IPS DF 6.9 (cell line): ENCODE measurements at regions not wholly inside any gene's neighbourhood (a gene's known extent, or its start where the extent isn't known, plus 50 kb on each side); places are given as distances from the start of the nearest gene placed in this dataset.

Experiments
- DNase-seq: peaks from one replicate; pipeline ENCODE4 v3.0.0-alpha.2; 2013; ENCODE audit warnings: low read depth, low spot score
- H3K27ac ChIP-seq: one replicate; pipeline ENCODE4 v1.5.1; 2013; ENCODE audit warnings: low read length, control low read depth
- H3K27me3 ChIP-seq: 2 replicates; pipeline ENCODE4 v1.6.1; 2013; ENCODE audit warnings: mild to moderate bottlenecking, low read length; ENCODE audit not compliant: control insufficient read depth, insufficient read depth
- H3K36me3 ChIP-seq: 2 replicates; pipeline ENCODE4 v1.6.1; 2013; ENCODE audit warnings: low read length; ENCODE audit not compliant: control insufficient read depth, insufficient read depth
- H3K4me1 ChIP-seq: 2 replicates; pipeline ENCODE4 v1.6.1; 2013; ENCODE audit warnings: low read length; ENCODE audit not compliant: control insufficient read depth, insufficient read depth
- H3K4me3 ChIP-seq: 2 replicates; pipeline ENCODE4 v1.5.1; 2013; ENCODE audit warnings: mild to moderate bottlenecking, low read length
- H3K9me3 ChIP-seq: 2 replicates; pipeline ENCODE4 v1.6.1; 2013; ENCODE audit warnings: low read length, inconsistent platforms; ENCODE audit not compliant: control insufficient read depth, insufficient read depth
- WGBS: extraction: QIAGEN DNeasy Blood & Tissue Kit; methylation state at CpG from one replicate; pipeline ENCODE4 v1.1.7; 2013; ENCODE audit warnings: mixed read lengths, missing lambda C conversion rate; ENCODE audit not compliant: insufficient read length, insufficient coverage; 5-methylcytosine and 5-hydroxymethylcytosine counted together

GRCh38 chr2:79453918-79454317 lies 58.9 kb upstream of the CTNNA2 start:
- Histone ChIP-seq H3K27ac (no peak overlapping the region), H3K4me1 (peaks cover 1% of the 10 kb centered on the region; the same call in 1 of the 2 replicates), H3K27me3 (no peaks in the 10 kb centered on the region), H3K4me3 (no peak overlapping the region), H3K9me3 (no peaks in the 10 kb centered on the region), H3K36me3 (no peaks in the 10 kb centered on the region)
- DNase-seq: peak; percentile 35
- WGBS: no CpG with 5 or more reads among the region's 3 CpGs

- Histone ChIP-seq H3K27me3 (no peaks in the 10 kb centered on the region), H3K27ac (no peak overlapping the region), H3K4me1 (peaks cover 1% of the 10 kb centered on the region; the same call in 1 of the 2 replicates), H3K36me3 (no peaks in the 10 kb centered on the region), H3K9me3 (no peaks in the 10 kb centered on the region), H3K4me3 (no peak overlapping the region)
- WGBS: no CpG with 5 or more reads among the region's 1 CpG
- no peak for DNase-seq
These were observed 60.2 kb upstream of the CTNNA2 start for GRCh38 chr2:79452651-79453050.

DNA sequence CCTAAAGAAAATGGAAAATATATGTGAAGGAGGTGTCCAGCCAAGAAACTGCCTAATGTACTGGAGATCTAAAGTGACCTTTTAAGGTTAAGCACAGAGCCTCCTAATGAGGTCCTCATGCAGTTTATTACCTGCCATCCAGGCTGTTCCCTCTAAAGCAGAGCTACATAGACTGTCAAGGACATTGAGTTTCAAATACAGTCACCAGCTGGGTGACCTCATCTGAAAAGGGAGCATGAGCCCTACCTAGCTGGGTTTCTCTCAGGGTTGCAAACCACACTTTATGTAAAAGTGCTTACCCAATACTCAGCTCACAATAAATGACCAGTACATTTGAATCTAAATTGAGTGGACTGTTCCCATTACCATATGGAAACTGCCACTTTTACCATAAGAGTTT lies 65.4 kb upstream of the CTNNA2 start:
- H3K4me3 ChIP-seq: no peak overlapping the region
- no peak for DNase-seq
- H3K4me1 ChIP-seq: peaks cover 3% of the 10 kb centered on the region; the same call in 1 of the 2 replicates
- H3K27ac ChIP-seq: no peak overlapping the region
- no peaks in the 10 kb centered on the region for H3K9me3 ChIP-seq
- H3K36me3 ChIP-seq: no peaks in the 10 kb centered on the region
- H3K27me3 ChIP-seq: no peaks in the 10 kb centered on the region

- DNase-seq: no peak
- H3K27ac ChIP-seq: no peak overlapping the region
- no CpG with 5 or more reads among the region's 2 CpGs for WGBS
- no peaks in the 10 kb centered on the region for H3K36me3 ChIP-seq
- H3K4me3 ChIP-seq: no peak overlapping the region
- H3K4me1 ChIP-seq: peaks cover 3% of the 10 kb centered on the region; the same call in 1 of the 2 replicates
- no peaks in the 10 kb centered on the region for H3K9me3 ChIP-seq
- no peaks in the 10 kb centered on the region for H3K27me3 ChIP-seq
These were observed 66.5 kb upstream of the CTNNA2 start for GRCh38 chr2:79446313-79446712.

GRCh38 chr2:79437433-79438267 lies 75.2 kb upstream of the CTNNA2 start:
- Histone ChIP-seq H3K4me1 (peaks cover 8% of the 10 kb centered on the region), H3K36me3 (no peaks in the 10 kb centered on the region), H3K27me3 (no peaks in the 10 kb centered on the region), H3K9me3 (no peaks in the 10 kb centered on the region), H3K4me3 (no peak overlapping the region), H3K27ac (no peak overlapping the region)
- WGBS: no CpG with 5 or more reads among the region's 16 CpGs
- no peak for DNase-seq

- no peaks in the 10 kb centered on the region for H3K36me3 ChIP-seq
- DNase-seq: no peak
- peaks cover 8% of the 10 kb centered on the region for H3K4me1 ChIP-seq
- H3K4me3 ChIP-seq: no peak overlapping the region
- WGBS: no CpG with 5 or more reads among the region's 2 CpGs
- H3K27me3 ChIP-seq: no peaks in the 10 kb centered on the region
- H3K9me3 ChIP-seq: no peaks in the 10 kb centered on the region
- no peak overlapping the region for H3K27ac ChIP-seq
These were observed 78.5 kb upstream of the CTNNA2 start for GRCh38 chr2:79434362-79434761.

DNA sequence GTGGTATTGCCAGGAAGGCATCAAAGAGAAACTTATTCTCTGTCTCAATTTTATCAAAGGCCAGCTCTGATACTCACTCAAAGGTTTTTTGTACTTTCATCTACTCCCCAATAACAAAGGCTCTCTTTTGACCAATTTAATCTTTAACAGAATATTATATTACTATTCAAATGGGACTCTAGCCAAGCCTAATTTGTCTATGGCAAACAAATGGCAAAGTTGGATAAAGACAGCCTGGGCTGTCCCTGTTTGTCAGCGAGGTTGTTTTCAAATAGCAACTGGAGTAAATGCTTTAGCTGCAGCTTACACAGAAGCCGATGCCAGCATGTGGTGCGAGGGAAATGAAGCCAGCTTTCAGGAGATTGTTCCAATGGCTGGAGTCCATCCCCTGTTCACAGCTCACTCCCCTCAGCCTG lies 80.1 kb upstream of the CTNNA2 start:
- Histone ChIP-seq H3K4me1 (peaks cover 5% of the 10 kb centered on the region), H3K36me3 (no peaks in the 10 kb centered on the region), H3K27ac (no peak overlapping the region), H3K9me3 (no peaks in the 10 kb centered on the region), H3K27me3 (no peaks in the 10 kb centered on the region), H3K4me3 (no peak overlapping the region)
- no CpG with 5 or more reads among the region's 3 CpGs for WGBS
- no peak for DNase-seq

DNA sequence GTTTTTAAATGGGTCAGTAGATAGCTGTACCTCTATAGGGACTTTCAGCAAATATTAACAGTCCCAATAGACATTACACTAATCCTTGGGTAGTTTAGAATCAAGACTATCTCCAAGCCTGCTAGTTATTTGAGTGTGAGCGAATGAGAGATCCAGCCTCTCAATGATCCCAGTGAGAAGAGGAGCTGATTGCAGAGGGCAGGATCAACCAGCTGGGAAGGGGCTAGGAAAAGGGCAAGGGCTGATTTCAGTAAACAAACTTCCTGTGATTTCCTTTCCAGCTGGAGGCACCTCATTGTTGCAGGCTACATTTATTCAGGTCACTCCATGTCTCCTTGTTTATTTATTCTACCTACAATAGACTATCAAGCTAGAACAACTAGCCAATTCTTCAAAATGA lies 84.1 kb upstream of the CTNNA2 start:
- Histone ChIP-seq H3K4me1 (no peaks in the 10 kb centered on the region), H3K27ac (no peak overlapping the region), H3K27me3 (no peaks in the 10 kb centered on the region), H3K4me3 (no peak overlapping the region), H3K36me3 (no peaks in the 10 kb centered on the region), H3K9me3 (no peaks in the 10 kb centered on the region)
- no peak for DNase-seq
- no CpG with 5 or more reads among the region's 1 CpG for WGBS

- H3K4me1 ChIP-seq: no peaks in the 10 kb centered on the region
- DNase-seq: no peak
- no CpG with 5 or more reads among the region's 2 CpGs for WGBS
- no peak overlapping the region for H3K4me3 ChIP-seq
- H3K9me3 ChIP-seq: no peaks in the 10 kb centered on the region
- no peak overlapping the region for H3K27ac ChIP-seq
- no peaks in the 10 kb centered on the region for H3K27me3 ChIP-seq
- no peaks in the 10 kb centered on the region for H3K36me3 ChIP-seq
These were observed 98.2 kb upstream of the CTNNA2 start for GRCh38 chr2:79414690-79415089.

- Histone ChIP-seq H3K36me3 (no peaks in the 10 kb centered on the region), H3K27me3 (no peaks in the 10 kb centered on the region), H3K27ac (no peak overlapping the region), H3K4me3 (no peak overlapping the region), H3K4me1 (peaks cover 2% of the 10 kb centered on the region; the same call in 1 of the 2 replicates), H3K9me3 (no peaks in the 10 kb centered on the region)
- WGBS: no CpG with 5 or more reads among the region's 1 CpG
- no peak for DNase-seq
These were observed 118.4 kb upstream of the CTNNA2 start for GRCh38 chr2:79394485-79394859.
